ENCODE measurements at regions not wholly inside any gene's neighbourhood (a gene's known extent, or its start where the extent isn't known, plus 50 kb on each side); places are given as distances from the start of the nearest gene placed in this dataset.

DNA sequence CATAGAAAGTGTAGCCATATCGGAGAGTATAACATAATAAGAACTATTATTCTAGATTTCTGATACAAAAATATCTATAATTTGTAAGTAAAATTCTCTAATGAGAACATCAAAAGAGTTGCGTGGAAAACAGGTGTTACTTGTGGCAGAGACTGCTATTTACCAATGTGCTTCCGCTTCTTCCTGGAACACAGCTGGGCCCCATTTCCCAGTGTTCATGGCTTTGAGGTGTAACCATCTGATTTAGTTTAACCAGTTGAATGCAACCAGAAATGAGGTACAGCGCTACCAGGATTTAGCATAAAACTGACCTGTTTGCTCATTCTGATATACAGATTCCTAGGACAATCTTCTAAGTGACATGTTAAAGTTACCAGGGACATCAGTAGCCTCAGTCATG lies 1055.2 kb downstream of the IGSF11 start:
- TF ChIP-seq GLIS3 (CRISPR knock-in tag; IDR thresholded peaks at IDR 0.05) (no peak), ZFP3 (CRISPR knock-in tag; IDR thresholded peaks at IDR 0.05) (no peak), TCF4 (CRISPR knock-in tag; IDR thresholded peaks at IDR 0.05; ENCODE audit: borderline replicate concordance) (no peak), ISL1 (CRISPR knock-in tag; IDR thresholded peaks at IDR 0.05) (no peak), CSDC2 (CRISPR knock-in tag; IDR thresholded peaks at IDR 0.05) (no peak), TSHZ2 (CRISPR knock-in tag; IDR thresholded peaks at IDR 0.05) (no peak), ESRRG (CRISPR knock-in tag; IDR thresholded peaks at IDR 0.05) (no peak), POU6F1 (CRISPR knock-in tag; IDR thresholded peaks at IDR 0.05; ENCODE audit: borderline replicate concordance, low read depth) (no peak), ARNTL (CRISPR knock-in tag; IDR thresholded peaks at IDR 0.05; ENCODE audit: borderline replicate concordance, low read depth) (no peak), ZC3H10 (CRISPR knock-in tag; IDR thresholded peaks at IDR 0.05) (no peak), RARB (CRISPR knock-in tag; IDR thresholded peaks at IDR 0.05) (no peak), ZFP30 (CRISPR knock-in tag; IDR thresholded peaks at IDR 0.05) (no peak), ZNF565 (CRISPR knock-in tag; conservative IDR thresholded peaks at IDR 0.05; ENCODE audit: low read depth) (no peak), TOX (CRISPR knock-in tag; IDR thresholded peaks at IDR 0.05; ENCODE audit: borderline replicate concordance) (no peak), ZNF70 (CRISPR knock-in tag; IDR thresholded peaks at IDR 0.05) (no peak), OSR1 (CRISPR knock-in tag; IDR thresholded peaks at IDR 0.05) (no peak), BACH2 (CRISPR knock-in tag; IDR thresholded peaks at IDR 0.05; ENCODE audit: borderline replicate concordance) (no peak), ZNF8 (CRISPR knock-in tag; IDR thresholded peaks at IDR 0.05) (no peak)
- ATAC-seq: no peak

DNA sequence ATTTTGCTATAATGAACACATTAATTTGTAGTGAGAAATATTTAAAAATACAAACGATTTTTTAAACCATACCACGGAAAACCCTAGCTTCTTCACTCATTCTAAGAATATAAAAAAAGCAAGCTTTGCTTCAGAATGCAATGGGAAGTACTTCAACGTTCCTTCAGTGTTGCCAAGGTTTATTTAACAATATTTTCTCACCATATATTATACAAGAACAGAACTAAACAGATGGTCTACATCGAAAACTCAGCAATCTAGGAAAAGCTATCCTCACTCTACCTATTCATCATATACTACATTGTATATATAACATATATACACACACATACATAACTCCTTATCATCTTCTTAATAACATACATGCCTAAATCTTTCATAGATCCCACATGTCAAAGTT lies 1047.4 kb downstream of the IGSF11 start:
- ATAC-seq: no peak

More for the DNA sequence above, 1047.4 kb downstream of the IGSF11 start:
- TF ChIP-seq ZNF8 (CRISPR knock-in tag; IDR thresholded peaks at IDR 0.05) (no peak), ZFP3 (CRISPR knock-in tag; IDR thresholded peaks at IDR 0.05) (no peak), ARNTL (CRISPR knock-in tag; IDR thresholded peaks at IDR 0.05; ENCODE audit: borderline replicate concordance, low read depth) (no peak), TSHZ2 (CRISPR knock-in tag; IDR thresholded peaks at IDR 0.05) (no peak)
- TF ChIP-seq, protein P1, sequence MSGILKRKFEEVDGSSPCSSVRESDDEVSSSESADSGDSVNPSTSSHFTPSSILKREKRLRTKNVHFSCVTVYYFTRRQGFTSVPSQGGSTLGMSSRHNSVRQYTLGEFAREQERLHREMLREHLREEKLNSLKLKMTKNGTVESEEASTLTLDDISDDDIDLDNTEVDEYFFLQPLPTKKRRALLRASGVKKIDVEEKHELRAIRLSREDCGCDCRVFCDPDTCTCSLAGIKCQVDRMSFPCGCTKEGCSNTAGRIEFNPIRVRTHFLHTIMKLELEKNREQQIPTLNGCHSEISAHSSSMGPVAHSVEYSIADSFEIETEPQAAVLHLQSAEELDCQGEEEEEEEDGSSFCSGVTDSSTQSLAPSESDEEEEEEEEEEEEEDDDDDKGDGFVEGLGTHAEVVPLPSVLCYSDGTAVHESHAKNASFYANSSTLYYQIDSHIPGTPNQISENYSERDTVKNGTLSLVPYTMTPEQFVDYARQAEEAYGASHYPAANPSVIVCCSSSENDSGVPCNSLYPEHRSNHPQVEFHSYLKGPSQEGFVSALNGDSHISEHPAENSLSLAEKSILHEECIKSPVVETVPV (CRISPR knock-in tag; IDR thresholded peaks at IDR 0.05): no peak

Measured in SK-N-SH treated with all-trans-retinoic acid at 6 μM for 48 hours (cell line).